ENCODE measurements at regions not wholly inside any gene's neighbourhood (a gene's known extent, or its start where the extent isn't known, plus 50 kb on each side); places are given as distances from the start of the nearest gene placed in this dataset.

- no peak overlapping the region for H3K27ac Mint-ChIP-seq
- H3K4me3 ChIP-seq (ENCODE audit: low read length): no peak overlapping the region
- ChIA-PET POLR2A (no interaction called here), CTCF (no interaction called here)
- peaks cover 0 to 6% (median 0%) of the 10 kb centered on the region in 3 experiments for H3K9me3 ChIP-seq (ENCODE audit: control insufficient read depth in 2 of 3, low read length in 3 of 3)
- H3K27me3 Mint-ChIP-seq: peaks cover 19 to 47% (median 33%) of the 10 kb centered on the region in 5 donors
- no peaks in the 10 kb centered on the region for H3K36me3 ChIP-seq (ENCODE audit: control insufficient read depth in 2 of 3, insufficient read depth in 3 of 3, low read length in 3 of 3)
- H3K27me3 ChIP-seq (ENCODE audit: control insufficient read depth in 2 of 2, insufficient read depth in 2 of 2, low read length in 2 of 2): no peaks in the 10 kb centered on the region
- H3K4me3 Mint-ChIP-seq: no peak overlapping the region
- intact Hi-C loops (cut with micrococcal nuclease): no loop called here
- DNase-seq (no peak), ATAC-seq (no peak)
- H3K4me1 ChIP-seq (ENCODE audit: control insufficient read depth in 2 of 2, insufficient read depth in 2 of 2, low read length in 2 of 2): no peaks in the 10 kb centered on the region
- H3K9me3 Mint-ChIP-seq: peaks cover 0 to 18% (median 3%) of the 10 kb centered on the region in 11 donors
- H3K36me3 Mint-ChIP-seq: no peaks in the 10 kb centered on the region
- H3K4me1 Mint-ChIP-seq: no peaks in the 10 kb centered on the region
- no peak overlapping the region for H3K27ac ChIP-seq (ENCODE audit: low read depth, low read length)
Measured at GRCh38 chr15:101543926-101544612, 54.6 kb upstream of the PCSK6 start.

GRCh38 chr15:101543431-101543830, 53.9 kb upstream of the PCSK6 start:
- Mint-ChIP-seq H3K27me3 (peaks cover 17 to 43% (median 31%) of the 10 kb centered on the region in 5 donors), H3K4me3 (no peak overlapping the region), H3K36me3 (no peaks in the 10 kb centered on the region), H3K9me3 (peaks cover 0 to 22% (median 3%) of the 10 kb centered on the region in 11 donors), H3K27ac (no peak overlapping the region), H3K4me1 (no peaks in the 10 kb centered on the region)
- ChIA-PET POLR2A (no interaction called here), CTCF (no interaction called here)
- H3K9me3 ChIP-seq (ENCODE audit: control insufficient read depth in 2 of 3, low read length in 3 of 3): peaks cover 0 to 6% (median 0%) of the 10 kb centered on the region in 3 experiments
- H3K27ac ChIP-seq (ENCODE audit: low read depth, low read length): no peak overlapping the region
- H3K4me3 ChIP-seq (ENCODE audit: low read length): no peak overlapping the region
- H3K36me3 ChIP-seq (ENCODE audit: control insufficient read depth in 2 of 3, insufficient read depth in 3 of 3, low read length in 3 of 3): no peaks in the 10 kb centered on the region
- H3K27me3 ChIP-seq (ENCODE audit: control insufficient read depth in 2 of 2, insufficient read depth in 2 of 2, low read length in 2 of 2): no peaks in the 10 kb centered on the region
- ATAC-seq (no peak), DNase-seq (no peak)
- intact Hi-C loops (cut with micrococcal nuclease): no loop called here
- no peaks in the 10 kb centered on the region for H3K4me1 ChIP-seq (ENCODE audit: control insufficient read depth in 2 of 2, insufficient read depth in 2 of 2, low read length in 2 of 2)

- no peaks in the 10 kb centered on the region for H3K4me1 Mint-ChIP-seq
- no peak for DNase-seq
Measured at GRCh38 chr15:101543026-101543390, 53.5 kb upstream of the PCSK6 start.

GRCh38 chr15:101542306-101543025, 53.0 kb upstream of the PCSK6 start:
- no peaks in the 10 kb centered on the region for H3K36me3 ChIP-seq (ENCODE audit: control insufficient read depth in 2 of 3, insufficient read depth in 3 of 3, low read length in 3 of 3)
- DNase-seq: no peak
- POLR2A ChIA-PET: no interaction called here

More at GRCh38 chr15:101543026-101543390, 53.5 kb upstream of the PCSK6 start:
- H3K36me3 Mint-ChIP-seq: no peaks in the 10 kb centered on the region
- intact Hi-C loops (cut with micrococcal nuclease): no loop called here
- CTCF ChIA-PET: no interaction called here
- Histone ChIP-seq H3K27ac (ENCODE audit: low read depth, low read length) (no peak overlapping the region), H3K4me1 (ENCODE audit: control insufficient read depth in 2 of 2, insufficient read depth in 2 of 2, low read length in 2 of 2) (no peaks in the 10 kb centered on the region), H3K36me3 (ENCODE audit: control insufficient read depth in 2 of 3, insufficient read depth in 3 of 3, low read length in 3 of 3) (no peaks in the 10 kb centered on the region), H3K9me3 (ENCODE audit: control insufficient read depth in 2 of 3, low read length in 3 of 3) (peaks cover 0 to 6% (median 0%) of the 10 kb centered on the region in 3 experiments), H3K4me3 (ENCODE audit: low read length) (no peak overlapping the region), H3K27me3 (ENCODE audit: control insufficient read depth in 2 of 2, insufficient read depth in 2 of 2, low read length in 2 of 2) (no peaks in the 10 kb centered on the region)
- POLR2A ChIA-PET: no interaction called here
- H3K4me3 Mint-ChIP-seq: no peak overlapping the region
- peaks cover 14 to 39% (median 31%) of the 10 kb centered on the region in 5 donors for H3K27me3 Mint-ChIP-seq
- H3K27ac Mint-ChIP-seq: no peak overlapping the region
- ATAC-seq: no peak
- peaks cover 0 to 20% (median 4%) of the 10 kb centered on the region in 11 donors for H3K9me3 Mint-ChIP-seq

GRCh38 chr15:101541501-101542292, 52.2 kb upstream of the PCSK6 start:
- Mint-ChIP-seq H3K36me3 (no peaks in the 10 kb centered on the region), H3K4me1 (no peaks in the 10 kb centered on the region), H3K4me3 (no peak overlapping the region), H3K27ac (no peak overlapping the region), H3K27me3 (peaks cover 4 to 27% (median 22%) of the 10 kb centered on the region in 5 donors), H3K9me3 (peaks cover 0 to 10% (median 2%) of the 10 kb centered on the region in 11 donors)
- ATAC-seq (no peak), DNase-seq (no peak)
- ChIA-PET CTCF (no interaction called here), POLR2A (no interaction called here)
- H3K27me3 ChIP-seq (ENCODE audit: control insufficient read depth in 2 of 2, insufficient read depth in 2 of 2, low read length in 2 of 2): no peaks in the 10 kb centered on the region
- H3K4me1 ChIP-seq (ENCODE audit: control insufficient read depth in 2 of 2, insufficient read depth in 2 of 2, low read length in 2 of 2): no peaks in the 10 kb centered on the region
- no peak overlapping the region for H3K27ac ChIP-seq (ENCODE audit: low read depth, low read length)
- H3K36me3 ChIP-seq (ENCODE audit: control insufficient read depth in 2 of 3, insufficient read depth in 3 of 3, low read length in 3 of 3): no peaks in the 10 kb centered on the region
- H3K4me3 ChIP-seq (ENCODE audit: low read length): no peak overlapping the region
- no peaks in the 10 kb centered on the region for H3K9me3 ChIP-seq (ENCODE audit: control insufficient read depth in 2 of 3, low read length in 3 of 3)
- intact Hi-C loops (cut with micrococcal nuclease): no loop called here

More at GRCh38 chr15:101542306-101543025, 53.0 kb upstream of the PCSK6 start:
- Mint-ChIP-seq H3K27ac (no peak overlapping the region), H3K27me3 (peaks cover 8 to 34% (median 27%) of the 10 kb centered on the region in 5 donors), H3K9me3 (peaks cover 0 to 14% (median 2%) of the 10 kb centered on the region in 11 donors), H3K4me3 (no peak overlapping the region), H3K36me3 (no peaks in the 10 kb centered on the region), H3K4me1 (no peaks in the 10 kb centered on the region)
- H3K27me3 ChIP-seq (ENCODE audit: control insufficient read depth in 2 of 2, insufficient read depth in 2 of 2, low read length in 2 of 2): no peaks in the 10 kb centered on the region
- peaks cover 0 to 2% (median 0%) of the 10 kb centered on the region in 3 experiments for H3K9me3 ChIP-seq (ENCODE audit: control insufficient read depth in 2 of 3, low read length in 3 of 3)
- intact Hi-C loops (cut with micrococcal nuclease): no loop called here
- H3K4me1 ChIP-seq (ENCODE audit: control insufficient read depth in 2 of 2, insufficient read depth in 2 of 2, low read length in 2 of 2): no peaks in the 10 kb centered on the region
- no peak overlapping the region for H3K4me3 ChIP-seq (ENCODE audit: low read length)
- CTCF ChIA-PET: no interaction called here
- ATAC-seq: no peak
- no peak overlapping the region for H3K27ac ChIP-seq (ENCODE audit: low read depth, low read length)

- ChIA-PET CTCF (no interaction called here), POLR2A (no interaction called here)
- no peak overlapping the region for H3K27ac Mint-ChIP-seq
- no peaks in the 10 kb centered on the region for H3K36me3 Mint-ChIP-seq
- H3K4me1 Mint-ChIP-seq: no peaks in the 10 kb centered on the region
- Histone ChIP-seq H3K27ac (ENCODE audit: low read depth, low read length) (no peak overlapping the region), H3K9me3 (ENCODE audit: control insufficient read depth in 2 of 3, low read length in 3 of 3) (no peaks in the 10 kb centered on the region), H3K4me1 (ENCODE audit: control insufficient read depth in 2 of 2, insufficient read depth in 2 of 2, low read length in 2 of 2) (no peaks in the 10 kb centered on the region), H3K36me3 (ENCODE audit: control insufficient read depth in 2 of 3, insufficient read depth in 3 of 3, low read length in 3 of 3) (no peaks in the 10 kb centered on the region), H3K27me3 (ENCODE audit: control insufficient read depth in 2 of 2, insufficient read depth in 2 of 2, low read length in 2 of 2) (no peaks in the 10 kb centered on the region), H3K4me3 (ENCODE audit: low read length) (no peak overlapping the region)
- ATAC-seq (no peak), DNase-seq (no peak)
- peaks cover 0 to 10% (median 2%) of the 10 kb centered on the region in 11 donors for H3K9me3 Mint-ChIP-seq
- intact Hi-C loops (cut with micrococcal nuclease): no loop called here
- no peak overlapping the region for H3K4me3 Mint-ChIP-seq
- peaks cover 0 to 22% (median 15%) of the 10 kb centered on the region in 5 donors for H3K27me3 Mint-ChIP-seq
Measured at GRCh38 chr15:101540480-101541239, 51.2 kb upstream of the PCSK6 start.

All from naive thymus-derived CD4-positive, alpha-beta T cell (primary cell).